ENCODE measurements at regions not wholly inside any gene's neighbourhood (a gene's known extent, or its start where the extent isn't known, plus 50 kb on each side); places are given as distances from the start of the nearest gene placed in this dataset.

- no peak for DNase-seq (ENCODE audit: low read depth)
Observed at GRCh38 chr2:22616031-22616430, 768.9 kb upstream of the KLHL29 start.

GRCh38 chr2:22623620-22624019 is 761.4 kb upstream of the KLHL29 start:
- DNase-seq (ENCODE audit: low read depth) = no peak

GRCh38 chr2:22626621-22627020 is 758.4 kb upstream of the KLHL29 start:
- no peak for DNase-seq (ENCODE audit: low read depth)

- DNase-seq (ENCODE audit: low read depth) = no peak
Observed at GRCh38 chr2:22628221-22628620, 756.8 kb upstream of the KLHL29 start.

- DNase-seq (ENCODE audit: low read depth) = no peak
Observed at GRCh38 chr2:22628906-22629305, 756.1 kb upstream of the KLHL29 start.

GRCh38 chr2:22634167-22634566 is 750.8 kb upstream of the KLHL29 start:
- DNase-seq (ENCODE audit: low read depth) = no peak

- no peak for DNase-seq (ENCODE audit: low read depth)
Observed at GRCh38 chr2:22656426-22656825, 728.6 kb upstream of the KLHL29 start.

GRCh38 chr2:22673529-22673928 is 711.5 kb upstream of the KLHL29 start:
- no peak for DNase-seq (ENCODE audit: low read depth)

GRCh38 chr2:22683914-22684313 is 701.1 kb upstream of the KLHL29 start:
- DNase-seq (ENCODE audit: low read depth) = no peak

- DNase-seq (ENCODE audit: low read depth) = no peak
Observed at GRCh38 chr2:22690096-22690495, 694.9 kb upstream of the KLHL29 start.

- DNase-seq (ENCODE audit: low read depth) = no peak
Observed at GRCh38 chr2:22691666-22692065, 693.3 kb upstream of the KLHL29 start.

- DNase-seq (ENCODE audit: low read depth) = no peak
Observed at GRCh38 chr2:22692746-22693145, 692.2 kb upstream of the KLHL29 start.

GRCh38 chr2:22694300-22694699 is 690.7 kb upstream of the KLHL29 start:
- no peak for DNase-seq (ENCODE audit: low read depth)

GRCh38 chr2:22694856-22695255 is 690.1 kb upstream of the KLHL29 start:
- DNase-seq (ENCODE audit: low read depth) = no peak

- DNase-seq (ENCODE audit: low read depth) = no peak
Observed at GRCh38 chr2:22697054-22697788, 687.8 kb upstream of the KLHL29 start.

GRCh38 chr2:22701561-22702160 is 683.3 kb upstream of the KLHL29 start:
- DNase-seq (ENCODE audit: low read depth) = no peak

GRCh38 chr2:22703286-22703920 is 681.6 kb upstream of the KLHL29 start:
- no peak for DNase-seq (ENCODE audit: low read depth)

GRCh38 chr2:22719396-22719795 is 665.6 kb upstream of the KLHL29 start:
- DNase-seq (ENCODE audit: low read depth) = no peak

GRCh38 chr2:22729466-22729865 is 655.5 kb upstream of the KLHL29 start:
- no peak for DNase-seq (ENCODE audit: low read depth)

- DNase-seq (ENCODE audit: low read depth) = no peak
Observed at GRCh38 chr2:22734373-22735045, 650.5 kb upstream of the KLHL29 start.

GRCh38 chr2:22737144-22737543 is 647.8 kb upstream of the KLHL29 start:
- DNase-seq (ENCODE audit: low read depth) = no peak

- no peak for DNase-seq (ENCODE audit: low read depth)
Observed at GRCh38 chr2:22741216-22741615, 643.8 kb upstream of the KLHL29 start.

- DNase-seq (ENCODE audit: low read depth) = no peak
Observed at GRCh38 chr2:22748909-22749308, 636.1 kb upstream of the KLHL29 start.
